ENCODE measurements at regions not wholly inside any gene's neighbourhood (a gene's known extent, or its start where the extent isn't known, plus 50 kb on each side); places are given as distances from the start of the nearest gene placed in this dataset.

- intact Hi-C loops (cut with micrococcal nuclease) = no loop called here
- H3K9ac ChIP-seq (replicated peaks; ENCODE audit: extremely low read depth, insufficient read depth, low read length) = no peak overlapping the region
- no peak for FAIRE-seq
Measured at GRCh38 chrY:8324113-8324512, 1013.2 kb upstream of the TSPY4 start.

More at GRCh38 chrY:8324113-8324512, 1013.2 kb upstream of the TSPY4 start:
- TF ChIP-seq GATA2 (IDR thresholded peaks at IDR 0.05; ENCODE audit: insufficient read depth, insufficient read length, low read depth, low read length) (no peak), EZH2 (IDR thresholded peaks at IDR 0.05; ENCODE audit: borderline replicate concordance, low read depth, low read length, severe bottlenecking) (no peak), FOS (IDR thresholded peaks at IDR 0.05; ENCODE audit: borderline replicate concordance, insufficient read depth, low read length) (no peak), POLR2A (IDR thresholded peaks at IDR 0.05; ENCODE audit: low read depth, low read length) (no peak), JUN (IDR thresholded peaks at IDR 0.05; ENCODE audit: borderline replicate concordance, insufficient read depth, insufficient read length, low read depth) (no peak), MYC (IDR thresholded peaks at IDR 0.05; ENCODE audit: low read depth, low read length) (no peak), CTCF (IDR thresholded peaks at IDR 0.05; ENCODE audit: extremely low read depth in 1 of 2, insufficient read depth in 1 of 2, low read depth in 1 of 2, low read length in 2 of 2) (no peak), POLR2AphosphoS5 (IDR thresholded peaks at IDR 0.05; ENCODE audit: insufficient read depth, low read depth, low read length) (no peak), MAX (IDR thresholded peaks at IDR 0.05; ENCODE audit: insufficient read depth, insufficient read length) (no peak)
- Histone ChIP-seq H3K4me2 (ENCODE audit: insufficient read depth, low read length) (no peak overlapping the region), H3K4me3 (replicated peaks in 1 of 3; ENCODE audit: insufficient read depth in 1 of 3, low read depth in 1 of 3, low read length in 3 of 3) (no peak overlapping the region), H3K36me3 (ENCODE audit: control insufficient read depth in 2 of 2, extremely low read depth in 1 of 2, insufficient read depth in 2 of 2, low read length in 2 of 2) (no peaks in the 10 kb centered on the region), H3K9me1 (replicated peaks; ENCODE audit: control insufficient read depth, extremely low read depth, insufficient read depth, low read length) (no peaks in the 10 kb centered on the region), H3K79me2 (ENCODE audit: control insufficient read depth, insufficient read depth, low read length) (no peaks in the 10 kb centered on the region), H3K4me1 (ENCODE audit: control insufficient read depth, extremely low read depth, insufficient read depth, low read length) (no peaks in the 10 kb centered on the region), H4K20me1 (replicated peaks; ENCODE audit: control insufficient read depth, extremely low read depth, insufficient read depth, low read length) (no peaks in the 10 kb centered on the region), H2AFZ (ENCODE audit: low read depth, low read length) (no peak overlapping the region), H3K27me3 (ENCODE audit: control insufficient read depth in 2 of 2, insufficient read depth in 2 of 2, low read length in 2 of 2) (no peaks in the 10 kb centered on the region), H3K9me3 (replicated peaks; ENCODE audit: control insufficient read depth, insufficient read depth, low read length) (no peaks in the 10 kb centered on the region), H3K27ac (ENCODE audit: insufficient read depth, low read depth, low read length) (no peak overlapping the region)
- ChIA-PET POLR2A (no interaction called here), CTCF (no interaction called here)
- dilution Hi-C loops (cut with MboI; ENCODE audit: extremely low pct_ligation_motif_present, low sequenced_read_pairs) = no loop called here
- no peak for DNase-seq (ENCODE audit: low read depth, low spot score)
- BruUV-seq (replicated peaks) = no TSS peak

Measured in endothelial cell of umbilical vein (primary cell).